Right lobe of liver (tissue), 6 donors: ENCODE measurements at regions not wholly inside any gene's neighbourhood (a gene's known extent, or its start where the extent isn't known, plus 50 kb on each side); places are given as distances from the start of the nearest gene placed in this dataset.

ENCODE experiments used
- ATAC-seq, 4 donors: fragments of 200-7000 bp; cut with Tn5 transposase; one replicate each; pipeline ENCODE4 v1.9.1; 2020; ENCODE audit warnings: mild to moderate bottlenecking in 4 of 4, moderate library complexity in 4 of 4
- DNase-seq, 3 donors: peaks; one replicate each; pipeline ENCODE4 v3.0.0-alpha.2; 2020
- H3K27ac ChIP-seq, 3 donors: fragments of 200-600 bp; one replicate each; pipeline ENCODE4 v1.8.0; 2022
- H3K27me3 ChIP-seq, 2 donors: fragments of 200-600 bp; one replicate each; pipeline ENCODE4 v1.8.0; 2022
- H3K36me3 ChIP-seq, 4 donors: fragments of 200-600 bp; sonication (generic) in 1 of 4; one replicate each; pipeline versions ENCODE4 v1.5.1 to v1.8.0; 2017 to 2022; ENCODE audit warnings: control low read depth in 1 of 4
- H3K4me1 ChIP-seq, 4 donors: fragments of 200-600 bp; sonication (generic) in 1 of 4; one replicate each; pipeline versions ENCODE4 v1.5.1 to v1.8.0; 2017 to 2022; ENCODE audit warnings: control low read depth in 1 of 4
- H3K4me3 ChIP-seq, 3 donors: fragments of 200-600 bp; one replicate each; pipeline ENCODE4 v1.8.0; 2022
- H3K9me3 ChIP-seq, 4 donors: fragments of 200-600 bp; sonication (generic) in 1 of 4; one replicate each; pipeline versions ENCODE4 v1.5.1 to v1.8.0; 2017 to 2022; ENCODE audit warnings: control low read depth in 1 of 4
- CTCF ChIP-seq, 4 donors: fragments of 200-600 bp in 3 of 4; fragments of 450-650 bp in 1 of 4; IDR thresholded peaks; one replicate each; pipeline versions ENCODE4 v1.5.1 to v1.8.0; 2016 to 2022; ENCODE audit warnings: antibody characterized with exemption in 4 of 4, mild to moderate bottlenecking in 2 of 4
- POLR2A ChIP-seq: fragments of 450-650 bp; IDR thresholded peaks from one replicate; pipeline ENCODE4 v1.6.1; 2017; ENCODE audit warnings: antibody characterized with exemption, mild to moderate bottlenecking
- WGBS: methylation state at CpG from one replicate; pipeline ENCODE4 v1.1.6; 2018; ENCODE audit warnings: low coverage, low lambda C conversion rate; ENCODE audit not compliant: insufficient coverage; ENCODE audit errors: missing lambda C conversion rate; 5-methylcytosine and 5-hydroxymethylcytosine counted together
- intact Hi-C, 2 donors: fragments of 100-400 bp; cut with DNase I; formaldehyde crosslinking; loops; one replicate each; pipeline versions ENCODE4 v1.11.2 to v1.14.1; 2022
- donor health status: DM: no; HTN: yes; CAD: no.
- donor health status: DM: no; HTN: no; CAD: no.
- donor health status: DM: no; HTN: no; CAD: no.
- donor health status: DM: no; HTN: yes; CAD: no.
- donor health status: DM: no; HTN: yes; CAD: no.

- Histone ChIP-seq H3K27ac (no peak overlapping the region), H3K27me3 (no peaks in the 10 kb centered on the region), H3K4me1 (no peaks in the 10 kb centered on the region), H3K4me3 (no peak overlapping the region), H3K9me3 (no peaks in the 10 kb centered on the region), H3K36me3 (no peaks in the 10 kb centered on the region)
- WGBS, result 60% methylated on average over 14 of the region's 16 CpGs
- ATAC-seq (no peak), DNase-seq (no peak)
- TF ChIP-seq CTCF (IDR thresholded peaks at IDR 0.05), result no peak
- no peak for TF ChIP-seq POLR2A
- intact Hi-C loops, result no loop called here
These were observed 193.4 kb upstream of the VWC2 start for GRCh38 chr7:49580000-49580399.

- WGBS, result 14% methylated on average over 1 of the region's 1 CpG
- ATAC-seq, result no peak
- H3K4me3 ChIP-seq, result no peak overlapping the region
These were observed 192.7 kb upstream of the VWC2 start for GRCh38 chr7:49580761-49581160.

GRCh38 chr7:49583440-49583839 lies 190.0 kb upstream of the VWC2 start:
- no peak overlapping the region for H3K4me3 ChIP-seq
- TF ChIP-seq CTCF (IDR thresholded peaks at IDR 0.05) (no peak), POLR2A (no peak)
- no peaks in the 10 kb centered on the region for H3K27me3 ChIP-seq
- 63% methylated on average over 4 of the region's 4 CpGs for WGBS
- ATAC-seq, result no peak
- H3K9me3 ChIP-seq, result no peaks in the 10 kb centered on the region
- H3K36me3 ChIP-seq, result no peaks in the 10 kb centered on the region
- no peaks in the 10 kb centered on the region for H3K4me1 ChIP-seq
- intact Hi-C loops, result no loop called here
- H3K27ac ChIP-seq, result no peak overlapping the region
- no peak for DNase-seq

More at GRCh38 chr7:49580761-49581160, 192.7 kb upstream of the VWC2 start:
- intact Hi-C loops, result no loop called here
- no peaks in the 10 kb centered on the region for H3K36me3 ChIP-seq
- H3K9me3 ChIP-seq, result no peaks in the 10 kb centered on the region
- no peak for TF ChIP-seq CTCF (IDR thresholded peaks at IDR 0.05)
- TF ChIP-seq POLR2A, result no peak
- no peaks in the 10 kb centered on the region for H3K4me1 ChIP-seq
- no peak for DNase-seq
- no peaks in the 10 kb centered on the region for H3K27me3 ChIP-seq
- no peak overlapping the region for H3K27ac ChIP-seq

- Histone ChIP-seq H3K27me3 (no peaks in the 10 kb centered on the region), H3K36me3 (no peaks in the 10 kb centered on the region), H3K4me1 (no peaks in the 10 kb centered on the region), H3K9me3 (no peaks in the 10 kb centered on the region), H3K27ac (no peak overlapping the region), H3K4me3 (no peak overlapping the region)
- intact Hi-C loops, result no loop called here
- no peak for DNase-seq
- WGBS, result 39% methylated on average over 4 of the region's 4 CpGs
- no peak for TF ChIP-seq CTCF (IDR thresholded peaks at IDR 0.05)
- TF ChIP-seq POLR2A, result no peak
- no peak for ATAC-seq
These were observed 176.5 kb upstream of the VWC2 start for GRCh38 chr7:49596701-49597491.
